ENCODE measurements at regions not wholly inside any gene's neighbourhood (a gene's known extent, or its start where the extent isn't known, plus 50 kb on each side); places are given as distances from the start of the nearest gene placed in this dataset.

GRCh38 chr2:10971888-10972260 lies 60.1 kb downstream of the KCNF1 start:
- H2BK120ac ChIP-seq (replicated peaks; ENCODE audit: low read depth, low read length), result no peak overlapping the region
- 86% methylated on average over 8 of the region's 8 CpGs; no CpG with 5 or more reads in 1 of the 2 experiments for WGBS, 2 experiments (ENCODE audit: extremely low coverage in 1 of 2, insufficient coverage in 1 of 2, insufficient read length in 1 of 2, insufficient replicate concordance in 2 of 2, low coverage in 1 of 2, low lambda C conversion rate in 2 of 2, missing lambda C conversion rate in 1 of 2)
- TF ChIP-seq BRCA1 (IDR thresholded peaks at IDR 0.05; ENCODE audit: low read depth, low read length), result no peak
- no peak for TF ChIP-seq FOSL1 (IDR thresholded peaks at IDR 0.05; ENCODE audit: insufficient read depth, low read depth, low read length)
- no peak for TF ChIP-seq EP300 (IDR thresholded peaks at IDR 0.05; ENCODE audit: borderline replicate concordance in 1 of 2, low read depth in 2 of 2, low read length in 2 of 2)
- no peak for TF ChIP-seq TEAD4 (IDR thresholded peaks at IDR 0.05; ENCODE audit: low read depth, low read length)
- no peak for TF ChIP-seq CBX5 (IDR thresholded peaks at IDR 0.05; ENCODE audit: low read depth, low read length)
- no peak for TF ChIP-seq NRF1 (IDR thresholded peaks at IDR 0.05; ENCODE audit: low read depth, low read length)
- TF ChIP-seq SAP30 (IDR thresholded peaks at IDR 0.05; ENCODE audit: insufficient read depth, insufficient replicate concordance, low read length), result no peak
- no peak for TF ChIP-seq CTBP2 (IDR thresholded peaks at IDR 0.05; ENCODE audit: borderline replicate concordance, insufficient read depth, insufficient read length, low read length)
- no peak for TF ChIP-seq JUN (IDR thresholded peaks at IDR 0.05; ENCODE audit: low read depth, low read length)
- TF ChIP-seq SP2 (IDR thresholded peaks at IDR 0.05; ENCODE audit: low read length), result no peak
- no peak for TF ChIP-seq TAF1 (IDR thresholded peaks at IDR 0.05; ENCODE audit: low read depth, low read length)
- no peak for TF ChIP-seq KDM5A (IDR thresholded peaks at IDR 0.05; ENCODE audit: low read length)
- TF ChIP-seq USF2 (IDR thresholded peaks at IDR 0.05; ENCODE audit: low read length), result no peak

More at GRCh38 chr2:10971888-10972260, 60.1 kb downstream of the KCNF1 start:
- Histone ChIP-seq H3K14ac (ENCODE audit: insufficient read length) (no peak overlapping the region), H3K56ac (replicated peaks; ENCODE audit: insufficient read length, low read depth, low read length) (no peak overlapping the region), H3K9ac (replicated peaks in 1 of 4; ENCODE audit: extremely low read depth in 1 of 4, low read depth in 3 of 4, low read length in 3 of 4) (no peak overlapping the region; a peak in 1 of 7 replicates), H3K18ac (ENCODE audit: extremely low read depth, low read length) (no peak overlapping the region), H2BK12ac (ENCODE audit: low read depth, low read length) (0 out of 2 replicates have a peak overlapping the region, but pooled peaks have one; percentile 23), H3K9me3 (ENCODE audit: insufficient read depth in 2 of 2, low read depth in 1 of 2, low read length in 1 of 2) (no peaks in the 10 kb centered on the region), H2AK5ac (ENCODE audit: low read depth, low read length) (no peak overlapping the region), H2AFZ (ENCODE audit: low read length) (no peak overlapping the region), H4K20me1 (replicated peaks in 1 of 2; ENCODE audit: control insufficient read depth in 1 of 2, insufficient read depth in 2 of 2, low read length in 2 of 2) (no peaks in the 10 kb centered on the region), H3K23ac (ENCODE audit: insufficient read length) (no peak overlapping the region), H3K79me1 (ENCODE audit: low read depth, low read length) (no peaks in the 10 kb centered on the region), H3K79me2 (ENCODE audit: control insufficient read depth in 1 of 2, insufficient read depth in 2 of 2, low read length in 2 of 2) (no peaks in the 10 kb centered on the region), H3K4me2 (ENCODE audit: insufficient read depth in 1 of 2, low read depth in 2 of 2, low read length in 2 of 2) (no peak overlapping the region), H3K36me3 (ENCODE audit: control insufficient read depth in 2 of 4, insufficient read depth in 4 of 4, low read length in 3 of 4) (no peaks in the 10 kb centered on the region), H2BK15ac (ENCODE audit: low read length) (no peak overlapping the region), H4K5ac (ENCODE audit: insufficient read length, low read depth, low read length) (no peak overlapping the region), H3K23me2 (ENCODE audit: low read depth, low read length) (no peaks in the 10 kb centered on the region), H3K4me3 (ENCODE audit: extremely low read depth in 1 of 4, insufficient read depth in 2 of 4, low read depth in 3 of 4, low read length in 4 of 4) (no peak overlapping the region), H3K4me1 (replicated peaks in 1 of 4; ENCODE audit: control insufficient read depth in 3 of 4, insufficient read depth in 4 of 4, low read length in 3 of 4) (peaks cover 0 to 9% (median 0%) of the 10 kb centered on the region in 4 experiments; a peak in 4 of 7 replicates), H3K27ac (ENCODE audit: low read depth, low read length) (no peak overlapping the region), H4K8ac (ENCODE audit: extremely low read depth, insufficient read depth, low read length) (no peak overlapping the region), H4K91ac (replicated peaks; ENCODE audit: insufficient read length, low read length) (peak overlapping the region; percentile 29), H3K4ac (replicated peaks; ENCODE audit: insufficient read length, low read depth, low read length) (no peak overlapping the region), H3K27me3 (replicated peaks in 1 of 4; ENCODE audit: control insufficient read depth in 3 of 4, extremely low read depth in 1 of 4, insufficient read depth in 3 of 4, low read length in 3 of 4) (no peaks in the 10 kb centered on the region), H2BK5ac (ENCODE audit: low read depth, low read length) (0 out of 2 replicates have a peak overlapping the region, but pooled peaks have one; percentile 60), H2BK20ac (ENCODE audit: low read length) (no peak overlapping the region)
- DNase-seq (ENCODE audit: low read depth in 1 of 2, low spot score in 2 of 2), result no peak
- ChIA-PET CTCF (ENCODE audit: partially characterized antibody) (interaction anchor here (0.8 to 2.0 kb wide), 10 partner anchors 8 to 161 kb away, joined by 3 to 10 read pairs (median 5); partner anchors contain the start of gene KCNF1), POLR2A (ENCODE audit: partially characterized antibody) (no interaction called here)
- no peak for FAIRE-seq

All from H1 (cell line).